ENCODE measurements at regions not wholly inside any gene's neighbourhood (a gene's known extent, or its start where the extent isn't known, plus 50 kb on each side); places are given as distances from the start of the nearest gene placed in this dataset.

DNA sequence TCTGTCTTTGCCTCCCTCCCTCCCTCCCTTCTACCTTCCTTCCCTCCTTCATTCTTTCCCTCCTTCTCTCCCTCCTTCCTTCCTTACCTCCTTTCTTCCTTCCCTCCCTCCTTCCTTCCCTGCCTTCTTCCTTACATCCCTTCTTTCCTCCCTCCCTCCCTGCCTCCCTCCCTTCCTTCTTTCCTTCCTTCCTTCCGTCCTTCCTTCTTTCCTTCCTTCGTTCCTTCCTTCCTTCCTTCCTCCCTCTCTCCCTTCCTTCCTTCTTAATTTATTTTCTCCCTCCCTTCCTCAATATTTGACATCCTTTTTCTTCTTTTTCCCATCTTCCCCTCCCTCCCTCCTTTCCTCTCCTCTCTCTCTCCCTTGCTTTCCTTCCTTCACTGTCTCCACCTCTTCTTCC is 301.8 kb downstream of the GATA3 start:
- no peak for ATAC-seq

DNA sequence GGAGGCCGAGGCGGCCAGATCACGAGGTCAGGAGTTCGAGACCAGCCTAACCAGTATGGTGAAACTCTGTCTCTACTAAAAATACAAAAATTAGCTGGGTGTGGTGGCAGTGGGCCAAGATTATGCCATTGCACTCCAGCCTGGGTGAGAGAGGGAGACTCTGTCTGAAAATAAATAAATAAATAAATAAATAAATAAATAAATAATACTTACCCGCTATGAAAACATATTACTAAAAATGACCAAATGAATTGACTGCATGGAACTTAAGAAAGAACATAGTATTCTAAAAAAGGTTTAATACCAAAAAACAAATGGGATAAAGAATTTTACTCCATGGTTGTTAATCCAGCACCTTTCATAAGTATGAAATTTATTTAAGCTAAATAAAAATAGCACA is 305.0 kb downstream of the GATA3 start:
- no peak for ATAC-seq
- TF ChIP-seq ZFP3 (CRISPR knock-in tag; IDR thresholded peaks at IDR 0.05) (no peak), ESRRG (CRISPR knock-in tag; IDR thresholded peaks at IDR 0.05) (no peak), CSDC2 (CRISPR knock-in tag; IDR thresholded peaks at IDR 0.05) (no peak), SNAI2 (CRISPR knock-in tag; IDR thresholded peaks at IDR 0.05) (no peak)

More for the DNA sequence above, 301.8 kb downstream of the GATA3 start:
- TF ChIP-seq, protein P1, sequence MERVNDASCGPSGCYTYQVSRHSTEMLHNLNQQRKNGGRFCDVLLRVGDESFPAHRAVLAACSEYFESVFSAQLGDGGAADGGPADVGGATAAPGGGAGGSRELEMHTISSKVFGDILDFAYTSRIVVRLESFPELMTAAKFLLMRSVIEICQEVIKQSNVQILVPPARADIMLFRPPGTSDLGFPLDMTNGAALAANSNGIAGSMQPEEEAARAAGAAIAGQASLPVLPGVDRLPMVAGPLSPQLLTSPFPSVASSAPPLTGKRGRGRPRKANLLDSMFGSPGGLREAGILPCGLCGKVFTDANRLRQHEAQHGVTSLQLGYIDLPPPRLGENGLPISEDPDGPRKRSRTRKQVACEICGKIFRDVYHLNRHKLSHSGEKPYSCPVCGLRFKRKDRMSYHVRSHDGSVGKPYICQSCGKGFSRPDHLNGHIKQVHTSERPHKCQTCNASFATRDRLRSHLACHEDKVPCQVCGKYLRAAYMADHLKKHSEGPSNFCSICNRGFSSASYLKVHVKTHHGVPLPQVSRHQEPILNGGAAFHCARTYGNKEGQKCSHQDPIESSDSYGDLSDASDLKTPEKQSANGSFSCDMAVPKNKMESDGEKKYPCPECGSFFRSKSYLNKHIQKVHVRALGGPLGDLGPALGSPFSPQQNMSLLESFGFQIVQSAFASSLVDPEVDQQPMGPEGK (CRISPR knock-in tag; IDR thresholded peaks at IDR 0.05; ENCODE audit: borderline replicate concordance): no peak
- TF ChIP-seq SNAI2 (CRISPR knock-in tag; IDR thresholded peaks at IDR 0.05) (no peak), TSHZ2 (CRISPR knock-in tag; IDR thresholded peaks at IDR 0.05) (no peak), TOX (CRISPR knock-in tag; IDR thresholded peaks at IDR 0.05; ENCODE audit: borderline replicate concordance) (no peak), PPARA (CRISPR knock-in tag; IDR thresholded peaks at IDR 0.05; ENCODE audit: borderline replicate concordance) (no peak), TCF4 (CRISPR knock-in tag; IDR thresholded peaks at IDR 0.05; ENCODE audit: borderline replicate concordance) (no peak), RARB (CRISPR knock-in tag; IDR thresholded peaks at IDR 0.05) (no peak), CSDC2 (CRISPR knock-in tag; IDR thresholded peaks at IDR 0.05) (no peak), POU6F1 (CRISPR knock-in tag; IDR thresholded peaks at IDR 0.05; ENCODE audit: borderline replicate concordance, low read depth) (no peak), ZFP30 (CRISPR knock-in tag; IDR thresholded peaks at IDR 0.05) (no peak), CSRNP3 (CRISPR knock-in tag; IDR thresholded peaks at IDR 0.05) (no peak), OSR1 (CRISPR knock-in tag; IDR thresholded peaks at IDR 0.05) (no peak), ESRRG (CRISPR knock-in tag; IDR thresholded peaks at IDR 0.05) (no peak), ARNTL (CRISPR knock-in tag; IDR thresholded peaks at IDR 0.05; ENCODE audit: borderline replicate concordance, low read depth) (no peak), ZNF70 (CRISPR knock-in tag; IDR thresholded peaks at IDR 0.05) (no peak)

GRCh38 chr10:8360365-8360764 is 305.9 kb downstream of the GATA3 start:
- no peak for ATAC-seq
- TF ChIP-seq POU6F1 (CRISPR knock-in tag; IDR thresholded peaks at IDR 0.05; ENCODE audit: borderline replicate concordance, low read depth): no peak
- TF ChIP-seq ZNF8 (CRISPR knock-in tag; IDR thresholded peaks at IDR 0.05): no peak
- no peak for TF ChIP-seq ESRRG (CRISPR knock-in tag; IDR thresholded peaks at IDR 0.05)
- TF ChIP-seq ZFP30 (CRISPR knock-in tag; IDR thresholded peaks at IDR 0.05): no peak
- TF ChIP-seq CREB5 (CRISPR knock-in tag; IDR thresholded peaks at IDR 0.05; ENCODE audit: low read depth): no peak
- TF ChIP-seq TSHZ2 (CRISPR knock-in tag; IDR thresholded peaks at IDR 0.05): no peak
- no peak for TF ChIP-seq ZFP3 (CRISPR knock-in tag; IDR thresholded peaks at IDR 0.05)
